ENCODE measurements at regions not wholly inside any gene's neighbourhood (a gene's known extent, or its start where the extent isn't known, plus 50 kb on each side); places are given as distances from the start of the nearest gene placed in this dataset.
"Not testable (repeated sequence)": the region's sequence is repeated elsewhere in the genome, so short reads cannot be mapped to it uniquely, and the experiment has no call there.

GRCh38 chr10:28453926-28454325, 79.0 kb upstream of the WAC start:
- H3K36me3 ChIP-seq (ENCODE audit: control insufficient read depth, insufficient read depth, low read length), result no peaks in the 10 kb centered on the region
- BruUV-seq (replicated peaks), result no TSS peak
- DNase-seq (ENCODE audit: low read depth, low spot score), result no peak
- intact Hi-C loops (cut with micrococcal nuclease; ENCODE audit: unreplicated experiment), result no loop called here
- H3K27me3 ChIP-seq (ENCODE audit: control insufficient read depth, insufficient read depth, low read length), result no peaks in the 10 kb centered on the region
- no peak for TF ChIP-seq REST (IDR thresholded peaks at IDR 0.05; ENCODE audit: insufficient read depth in 1 of 2, low read depth in 2 of 2, low read length in 1 of 2)
- no peak for TF ChIP-seq POLR2AphosphoS5 (IDR thresholded peaks at IDR 0.05; ENCODE audit: low read depth, low read length)
- no peaks in the 10 kb centered on the region for H3K9me3 ChIP-seq (ENCODE audit: control insufficient read depth, insufficient read depth, low read depth, low read length)
- no peak overlapping the region for H3K27ac ChIP-seq (ENCODE audit: low read length)
- H3K4me3 ChIP-seq (ENCODE audit: low read depth in 2 of 2, low read length in 2 of 2), result no peak overlapping the region
- ChIA-PET POLR2A (no interaction called here), CTCF (no interaction called here)
- H3K4me1 ChIP-seq (ENCODE audit: control insufficient read depth, insufficient read depth, low read length), result no peaks in the 10 kb centered on the region
- in situ Hi-C loops (cut with HindIII; ENCODE audit: low pct_unique_long_range_greater_than_20kb, low sequenced_read_pairs), result no loop called here
- no peak for ATAC-seq

- no TSS peak for BruUV-seq (replicated peaks)
Measured at GRCh38 chr10:28457110-28457509, 75.8 kb upstream of the WAC start.

GRCh38 chr10:28457873-28458272, 75.0 kb upstream of the WAC start:
- H3K27me3 ChIP-seq (ENCODE audit: control insufficient read depth, insufficient read depth, low read length); ATAC-seq; H3K27ac ChIP-seq (ENCODE audit: low read length); intact Hi-C loops (cut with micrococcal nuclease; ENCODE audit: unreplicated experiment); CTCF ChIA-PET; BruUV-seq (replicated peaks); H3K9me3 ChIP-seq (ENCODE audit: control insufficient read depth, insufficient read depth, low read depth, low read length); H3K4me1 ChIP-seq (ENCODE audit: control insufficient read depth, insufficient read depth, low read length); DNase-seq (ENCODE audit: low read depth, low spot score); H3K36me3 ChIP-seq (ENCODE audit: control insufficient read depth, insufficient read depth, low read length); in situ Hi-C loops (cut with HindIII; ENCODE audit: low pct_unique_long_range_greater_than_20kb, low sequenced_read_pairs); POLR2A ChIA-PET; H3K4me3 ChIP-seq (ENCODE audit: low read depth in 2 of 2, low read length in 2 of 2): not testable (repeated sequence)

More at GRCh38 chr10:28457110-28457509, 75.8 kb upstream of the WAC start:
- H3K36me3 ChIP-seq (ENCODE audit: control insufficient read depth, insufficient read depth, low read length), result no peaks in the 10 kb centered on the region
- H3K4me3 ChIP-seq (ENCODE audit: low read depth in 2 of 2, low read length in 2 of 2), result no peak overlapping the region
- ChIA-PET CTCF (no interaction called here), POLR2A (no interaction called here)
- no peaks in the 10 kb centered on the region for H3K27me3 ChIP-seq (ENCODE audit: control insufficient read depth, insufficient read depth, low read length)
- intact Hi-C loops (cut with micrococcal nuclease; ENCODE audit: unreplicated experiment), result no loop called here
- in situ Hi-C loops (cut with HindIII; ENCODE audit: low pct_unique_long_range_greater_than_20kb, low sequenced_read_pairs), result no loop called here
- ATAC-seq (no peak), DNase-seq (ENCODE audit: low read depth, low spot score) (no peak)
- TF ChIP-seq REST (IDR thresholded peaks at IDR 0.05; ENCODE audit: insufficient read depth in 1 of 2, low read depth in 2 of 2, low read length in 1 of 2), result no peak
- TF ChIP-seq TCF7L2 (IDR thresholded peaks at IDR 0.05; ENCODE audit: low read depth, low read length), result no peak
- no peak for TF ChIP-seq CTCF (IDR thresholded peaks at IDR 0.05)
- no peak for TF ChIP-seq POLR2AphosphoS5 (IDR thresholded peaks at IDR 0.05; ENCODE audit: low read depth, low read length)
- no peak for TF ChIP-seq SIN3A (IDR thresholded peaks at IDR 0.05; ENCODE audit: borderline replicate concordance, insufficient read depth, low read depth, low read length)
- no peaks in the 10 kb centered on the region for H3K4me1 ChIP-seq (ENCODE audit: control insufficient read depth, insufficient read depth, low read length)
- H3K9me3 ChIP-seq (ENCODE audit: control insufficient read depth, insufficient read depth, low read depth, low read length), result no peaks in the 10 kb centered on the region
- no peak overlapping the region for H3K27ac ChIP-seq (ENCODE audit: low read length)

Data from Panc1 (cell line).